Fibroblast of lung (primary cell): ENCODE measurements at regions not wholly inside any gene's neighbourhood (a gene's known extent, or its start where the extent isn't known, plus 50 kb on each side); places are given as distances from the start of the nearest gene placed in this dataset.

Experiments used
- DNase-seq, 2 donors: peaks; one replicate each; pipeline versions ENCODE4 v3.0.0 to v3.0.0-alpha.2; 2010; ENCODE audit warnings: low read depth in 2 of 2
- H2AFZ ChIP-seq: 2 replicates; pipeline ENCODE4 v1.5.1; 2012; ENCODE audit warnings: low read length, control low read depth, inconsistent platforms
- H3K27ac ChIP-seq: 2 replicates; pipeline ENCODE4 v1.5.1; 2011; ENCODE audit warnings: low read length, control low read depth; ENCODE audit not compliant: insufficient read depth
- H3K27me3 ChIP-seq: 2 replicates; pipeline ENCODE4 v1.5.1; 2011; ENCODE audit warnings: mild to moderate bottlenecking, low read length; ENCODE audit not compliant: control insufficient read depth, insufficient read depth
- H3K36me3 ChIP-seq: 2 replicates; pipeline ENCODE4 v1.5.1; 2011; ENCODE audit warnings: low read length; ENCODE audit not compliant: control insufficient read depth, insufficient read depth
- H3K4me1 ChIP-seq: 2 replicates; pipeline ENCODE4 v1.5.1; 2011; ENCODE audit warnings: low read length; ENCODE audit not compliant: control insufficient read depth, insufficient read depth; ENCODE audit errors: extremely low read depth
- H3K4me2 ChIP-seq: 2 replicates; pipeline ENCODE4 v1.5.1; 2011; ENCODE audit warnings: low read length, control low read depth; ENCODE audit not compliant: insufficient read depth; ENCODE audit errors: extremely low read depth
- H3K4me3 ChIP-seq, 4 experiments: fragments of 200-600 bp in 1 of 4; sonication (generic) in 1 of 4; replicated peaks in 1 of 4; 2 replicates each; pipeline ENCODE4 v1.5.1; 2011 to 2016; ENCODE audit warnings: low read length in 4 of 4, low read depth in 3 of 4, mild to moderate bottlenecking in 3 of 4, control low read depth in 2 of 4, inconsistent platforms in 1 of 4, mixed read lengths in 1 of 4; ENCODE audit not compliant: insufficient read depth in 1 of 4; ENCODE audit errors: control extremely low read depth in 1 of 4
- H3K79me2 ChIP-seq: 2 replicates; pipeline ENCODE4 v1.5.1; 2012; ENCODE audit warnings: mild to moderate bottlenecking, low read length, inconsistent platforms; ENCODE audit not compliant: control insufficient read depth, insufficient read depth
- H3K9ac ChIP-seq: 2 replicates; pipeline ENCODE4 v1.5.1; 2011; ENCODE audit warnings: mild to moderate bottlenecking, low read length, control low read depth; ENCODE audit not compliant: insufficient read depth
- H3K9me3 ChIP-seq: 2 replicates; pipeline ENCODE4 v1.5.1; 2012; ENCODE audit warnings: low read depth, low read length; ENCODE audit not compliant: control insufficient read depth, insufficient read depth
- H4K20me1 ChIP-seq: 2 replicates; pipeline ENCODE4 v1.5.1; 2011; ENCODE audit warnings: low read length; ENCODE audit not compliant: control insufficient read depth, insufficient read depth; ENCODE audit errors: extremely low read depth
- EZH2 ChIP-seq: IDR thresholded peaks from 2 replicates; pipeline ENCODE4 v1.5.1; 2012; ENCODE audit warnings: low read length, control low read depth, mild to moderate bottlenecking; ENCODE audit errors: missing control alignments
- TF ChIP-seq, protein P1 (sequence below), 2 donors: IDR thresholded peaks in 1 of 2; conservative IDR thresholded peaks in 1 of 2; 1 replicate in 1 of 2; 2 replicates in 1 of 2; pipeline ENCODE4 v1.5.1; 2011 to 2012; ENCODE audit warnings: low read length in 2 of 2, control low read depth in 1 of 2, inconsistent platforms in 1 of 2, low read depth in 1 of 2, mild to moderate bottlenecking in 1 of 2

DNA sequence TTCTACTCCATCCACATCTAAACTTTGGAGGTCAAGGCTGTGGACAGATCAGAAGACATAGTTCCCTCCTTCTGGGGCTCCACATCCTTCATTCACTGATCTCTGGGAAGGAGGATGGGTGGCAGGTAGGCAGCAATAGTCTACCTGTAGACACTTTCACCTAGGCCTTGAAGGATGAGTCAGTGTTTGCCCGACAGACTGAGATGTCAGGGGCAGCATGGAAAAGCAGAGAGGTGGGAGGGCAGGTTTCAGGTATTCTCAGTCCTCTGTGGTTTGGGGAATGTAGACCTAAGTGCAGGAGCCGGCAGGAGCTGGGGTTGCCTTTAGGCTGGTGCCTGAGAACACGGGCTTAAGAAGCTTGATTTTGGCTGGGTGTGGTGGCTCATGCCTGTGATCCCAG lies 171.9 kb upstream of the ZNF267 start:
- DNase-seq, result no peak
- Histone ChIP-seq H3K27me3 (no peaks in the 10 kb centered on the region), H3K36me3 (peaks cover 1% of the 10 kb centered on the region), H3K27ac (no peak overlapping the region), H3K9ac (no peak overlapping the region), H2AFZ (no peak overlapping the region), H3K4me2 (no peak overlapping the region), H3K79me2 (no peaks in the 10 kb centered on the region), H3K4me1 (no peaks in the 10 kb centered on the region), H3K9me3 (no peaks in the 10 kb centered on the region), H3K4me3 (no peak overlapping the region), H4K20me1 (no peaks in the 10 kb centered on the region)
- no peak for TF ChIP-seq EZH2
- TF ChIP-seq, protein P1, sequence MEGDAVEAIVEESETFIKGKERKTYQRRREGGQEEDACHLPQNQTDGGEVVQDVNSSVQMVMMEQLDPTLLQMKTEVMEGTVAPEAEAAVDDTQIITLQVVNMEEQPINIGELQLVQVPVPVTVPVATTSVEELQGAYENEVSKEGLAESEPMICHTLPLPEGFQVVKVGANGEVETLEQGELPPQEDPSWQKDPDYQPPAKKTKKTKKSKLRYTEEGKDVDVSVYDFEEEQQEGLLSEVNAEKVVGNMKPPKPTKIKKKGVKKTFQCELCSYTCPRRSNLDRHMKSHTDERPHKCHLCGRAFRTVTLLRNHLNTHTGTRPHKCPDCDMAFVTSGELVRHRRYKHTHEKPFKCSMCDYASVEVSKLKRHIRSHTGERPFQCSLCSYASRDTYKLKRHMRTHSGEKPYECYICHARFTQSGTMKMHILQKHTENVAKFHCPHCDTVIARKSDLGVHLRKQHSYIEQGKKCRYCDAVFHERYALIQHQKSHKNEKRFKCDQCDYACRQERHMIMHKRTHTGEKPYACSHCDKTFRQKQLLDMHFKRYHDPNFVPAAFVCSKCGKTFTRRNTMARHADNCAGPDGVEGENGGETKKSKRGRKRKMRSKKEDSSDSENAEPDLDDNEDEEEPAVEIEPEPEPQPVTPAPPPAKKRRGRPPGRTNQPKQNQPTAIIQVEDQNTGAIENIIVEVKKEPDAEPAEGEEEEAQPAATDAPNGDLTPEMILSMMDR (conservative IDR thresholded peaks at IDR 0.05 in 1 of 2, IDR thresholded peaks at IDR 0.05 in 1 of 2; ENCODE audit: low read depth in 1 of 2, low read length in 2 of 2), result no peak

DNA sequence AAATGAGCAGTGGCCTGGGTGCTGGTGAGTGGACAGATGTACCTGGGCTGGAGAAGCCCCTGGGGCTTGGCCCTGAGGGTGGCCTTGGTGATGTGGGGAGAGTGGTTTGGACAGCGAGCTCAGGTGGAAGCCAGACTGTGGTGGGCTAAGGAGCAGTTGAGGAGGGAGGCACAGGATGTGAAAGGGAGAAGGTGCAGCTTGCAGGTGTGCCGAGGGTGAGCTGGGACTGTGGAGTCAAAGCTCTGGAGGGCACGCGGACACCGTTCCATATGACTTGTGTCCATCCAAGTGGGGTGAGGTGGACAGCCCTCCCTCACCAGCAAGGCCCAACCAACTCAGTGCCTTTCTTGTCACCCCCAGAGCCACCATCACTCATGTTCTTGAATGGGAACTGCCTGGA lies 170.8 kb upstream of the ZNF267 start:
- Histone ChIP-seq H3K4me2 (no peak overlapping the region), H3K4me3 (no peak overlapping the region), H3K36me3 (peaks cover 1% of the 10 kb centered on the region), H2AFZ (no peak overlapping the region), H4K20me1 (no peaks in the 10 kb centered on the region), H3K9ac (no peak overlapping the region), H3K27me3 (no peaks in the 10 kb centered on the region), H3K79me2 (no peaks in the 10 kb centered on the region), H3K27ac (no peak overlapping the region), H3K4me1 (no peaks in the 10 kb centered on the region), H3K9me3 (no peaks in the 10 kb centered on the region)
- no peak for DNase-seq
- TF ChIP-seq, protein P1 (conservative IDR thresholded peaks at IDR 0.05 in 1 of 2, IDR thresholded peaks at IDR 0.05 in 1 of 2; ENCODE audit: low read depth in 1 of 2, low read length in 2 of 2), result no peak
- no peak for TF ChIP-seq EZH2

DNA sequence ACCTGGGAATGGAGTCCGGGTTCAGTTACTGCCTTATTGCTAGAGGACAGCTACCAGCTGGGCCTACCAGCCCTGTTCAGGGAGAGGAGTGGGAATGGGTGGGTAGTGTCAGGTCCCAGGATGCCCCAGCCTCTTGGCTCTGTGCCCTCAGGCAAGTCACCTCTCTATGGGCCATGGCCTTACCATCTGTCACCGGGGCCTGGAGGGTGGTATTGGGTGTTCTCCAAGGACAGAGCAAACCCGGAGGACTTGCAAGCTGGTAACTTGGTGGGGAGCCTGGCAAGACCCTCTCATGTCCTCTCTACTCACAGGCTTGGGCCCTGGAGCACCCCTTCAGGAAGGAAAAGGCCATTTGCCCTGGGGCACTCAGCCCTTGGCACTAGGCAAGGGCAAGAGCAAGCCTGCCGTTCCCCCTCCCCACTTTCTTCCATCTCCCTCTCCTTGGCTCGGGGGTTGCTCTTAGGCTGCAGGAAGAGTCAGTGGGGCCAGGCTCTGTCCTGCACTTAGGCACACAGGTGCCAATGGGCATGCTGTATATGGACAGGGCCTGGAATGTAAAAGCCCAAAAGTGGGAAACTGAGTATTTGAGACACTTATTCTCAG lies 170.0 kb upstream of the ZNF267 start:
- no peaks in the 10 kb centered on the region for H3K27me3 ChIP-seq

More for the DNA sequence above, 170.0 kb upstream of the ZNF267 start:
- H4K20me1 ChIP-seq, result no peaks in the 10 kb centered on the region
- no peak overlapping the region for H3K9ac ChIP-seq
- H3K4me1 ChIP-seq, result no peaks in the 10 kb centered on the region
- peaks cover 1% of the 10 kb centered on the region for H3K36me3 ChIP-seq
- no peak for DNase-seq
- H3K4me2 ChIP-seq, result no peak overlapping the region
- no peak overlapping the region for H3K4me3 ChIP-seq
- no peaks in the 10 kb centered on the region for H3K9me3 ChIP-seq
- H2AFZ ChIP-seq, result no peak overlapping the region
- no peaks in the 10 kb centered on the region for H3K79me2 ChIP-seq
- no peak overlapping the region for H3K27ac ChIP-seq
- TF ChIP-seq EZH2, result no peak
- TF ChIP-seq, protein P1 (conservative IDR thresholded peaks at IDR 0.05 in 1 of 2, IDR thresholded peaks at IDR 0.05 in 1 of 2; ENCODE audit: low read depth in 1 of 2, low read length in 2 of 2), result no peak
